ENCODE measurements at regions not wholly inside any gene's neighbourhood (a gene's known extent, or its start where the extent isn't known, plus 50 kb on each side); places are given as distances from the start of the nearest gene placed in this dataset.

- Histone ChIP-seq H3K9me3 (peaks cover 0 to 2% (median 0%) of the 10 kb centered on the region in 12 donors), H3K27ac (no peak overlapping the region), H3K27me3 (no peaks in the 10 kb centered on the region), H3K4me3 (no peak overlapping the region), H3K4me1 (no peaks in the 10 kb centered on the region), H3K36me3 (no peaks in the 10 kb centered on the region)
- intact Hi-C loops (cut with DNase I), result no loop called here
- ATAC-seq, result no peak
- 45 to 55% (median 50%) methylated on average over 1 of the region's 1 CpG for WGBS, 4 donors
- no peak for TF ChIP-seq POLR2A (IDR thresholded peaks at IDR 0.05)
- TF ChIP-seq, protein P1, sequence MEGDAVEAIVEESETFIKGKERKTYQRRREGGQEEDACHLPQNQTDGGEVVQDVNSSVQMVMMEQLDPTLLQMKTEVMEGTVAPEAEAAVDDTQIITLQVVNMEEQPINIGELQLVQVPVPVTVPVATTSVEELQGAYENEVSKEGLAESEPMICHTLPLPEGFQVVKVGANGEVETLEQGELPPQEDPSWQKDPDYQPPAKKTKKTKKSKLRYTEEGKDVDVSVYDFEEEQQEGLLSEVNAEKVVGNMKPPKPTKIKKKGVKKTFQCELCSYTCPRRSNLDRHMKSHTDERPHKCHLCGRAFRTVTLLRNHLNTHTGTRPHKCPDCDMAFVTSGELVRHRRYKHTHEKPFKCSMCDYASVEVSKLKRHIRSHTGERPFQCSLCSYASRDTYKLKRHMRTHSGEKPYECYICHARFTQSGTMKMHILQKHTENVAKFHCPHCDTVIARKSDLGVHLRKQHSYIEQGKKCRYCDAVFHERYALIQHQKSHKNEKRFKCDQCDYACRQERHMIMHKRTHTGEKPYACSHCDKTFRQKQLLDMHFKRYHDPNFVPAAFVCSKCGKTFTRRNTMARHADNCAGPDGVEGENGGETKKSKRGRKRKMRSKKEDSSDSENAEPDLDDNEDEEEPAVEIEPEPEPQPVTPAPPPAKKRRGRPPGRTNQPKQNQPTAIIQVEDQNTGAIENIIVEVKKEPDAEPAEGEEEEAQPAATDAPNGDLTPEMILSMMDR (IDR thresholded peaks at IDR 0.05), result no peak
- no peak for DNase-seq
Measured at GRCh38 chr5:106956886-106957285, 713.9 kb downstream of the EFNA5 start.

DNA sequence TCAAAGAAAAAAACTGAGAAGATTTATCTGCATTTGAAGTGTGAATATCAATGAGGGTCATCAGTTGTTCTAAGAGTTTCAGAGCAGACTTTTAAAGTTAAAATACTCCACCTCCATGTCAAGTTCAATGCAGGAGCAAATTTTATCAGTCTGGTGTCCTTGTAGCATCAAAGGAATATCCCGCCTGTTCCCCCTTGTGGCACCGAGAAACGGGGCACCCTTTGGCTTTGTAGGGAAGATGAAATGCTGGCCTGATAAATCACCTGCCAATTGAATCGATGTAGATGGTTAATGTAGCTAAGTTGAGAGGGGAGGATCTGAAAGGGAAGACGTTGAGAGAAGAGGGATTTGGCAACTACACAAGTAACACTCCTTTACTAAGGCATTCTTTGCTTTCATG is 714.5 kb downstream of the EFNA5 start:
- Histone ChIP-seq H3K27ac (no peak overlapping the region), H3K27me3 (no peaks in the 10 kb centered on the region), H3K9me3 (no peaks in the 10 kb centered on the region), H3K4me1 (no peaks in the 10 kb centered on the region), H3K4me3 (no peak overlapping the region), H3K36me3 (no peaks in the 10 kb centered on the region)
- ATAC-seq, result no peak
- TF ChIP-seq, protein P1 (IDR thresholded peaks at IDR 0.05), result no peak
- no peak for TF ChIP-seq POLR2A (IDR thresholded peaks at IDR 0.05)
- no peak for DNase-seq
- WGBS, 4 donors, result 72 to 79% (median 76%) methylated on average over 5 of the region's 5 CpGs
- intact Hi-C loops (cut with DNase I), result no loop called here

GRCh38 chr5:106940986-106941385 is 729.8 kb downstream of the EFNA5 start:
- H3K9me3 ChIP-seq, result peaks cover 0 to 6% (median 0%) of the 10 kb centered on the region in 12 donors
- ATAC-seq, result no peak
- DNase-seq, result no peak
- H3K27me3 ChIP-seq, result no peaks in the 10 kb centered on the region
- no peak for TF ChIP-seq POLR2A (IDR thresholded peaks at IDR 0.05)
- TF ChIP-seq, protein P1 (IDR thresholded peaks at IDR 0.05), result no peak
- intact Hi-C loops (cut with DNase I), result no loop called here
- no peak overlapping the region for H3K4me3 ChIP-seq
- no peak overlapping the region for H3K27ac ChIP-seq
- H3K36me3 ChIP-seq, result no peaks in the 10 kb centered on the region
- WGBS, 4 donors, result 46 to 56% (median 51%) methylated on average over 3 of the region's 3 CpGs
- no peaks in the 10 kb centered on the region for H3K4me1 ChIP-seq

DNA sequence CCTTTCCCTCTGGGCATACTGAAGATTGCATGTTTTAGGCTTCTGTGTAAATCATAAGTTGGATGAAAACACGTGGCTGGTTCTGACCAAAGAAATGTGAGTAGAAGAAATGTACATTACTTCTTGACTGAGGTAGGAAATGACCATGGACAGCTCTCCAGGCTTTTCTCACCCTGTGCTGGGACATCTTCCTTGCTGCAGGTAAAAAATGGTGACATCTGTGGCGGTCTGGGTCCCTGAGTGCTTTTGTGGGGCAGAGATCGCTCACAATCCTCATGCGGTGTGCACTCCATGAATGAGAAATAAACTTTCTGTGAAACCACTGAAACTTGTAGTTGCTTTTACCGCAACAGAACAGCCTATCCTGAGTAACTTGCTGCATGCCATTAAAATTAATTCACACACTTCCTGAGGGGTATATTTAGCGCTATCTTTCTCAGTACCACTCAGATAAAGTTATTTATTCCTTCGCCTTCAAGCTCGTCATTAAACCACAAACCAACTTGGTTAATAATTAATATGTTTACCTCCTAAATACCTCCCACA is 730.4 kb downstream of the EFNA5 start:
- H3K4me3 ChIP-seq, result no peak overlapping the region
- no peak for TF ChIP-seq POLR2A (IDR thresholded peaks at IDR 0.05)
- TF ChIP-seq, protein P1 (IDR thresholded peaks at IDR 0.05), result no peak
- intact Hi-C loops (cut with DNase I), result no loop called here
- peaks cover 0 to 6% (median 0%) of the 10 kb centered on the region in 12 donors for H3K9me3 ChIP-seq
- 81 to 89% (median 85%) methylated on average over 8 of the region's 8 CpGs for WGBS, 4 donors
- no peaks in the 10 kb centered on the region for H3K4me1 ChIP-seq
- no peaks in the 10 kb centered on the region for H3K36me3 ChIP-seq
- H3K27ac ChIP-seq, result no peak overlapping the region
- ATAC-seq (no peak), DNase-seq (no peak)
- no peaks in the 10 kb centered on the region for H3K27me3 ChIP-seq
